Left renal pelvis (tissue), 4 donors: ENCODE measurements at regions not wholly inside any gene's neighbourhood (a gene's known extent, or its start where the extent isn't known, plus 50 kb on each side); places are given as distances from the start of the nearest gene placed in this dataset.

Experiments used
- DNase-seq, 4 donors: peaks; one replicate each; pipeline ENCODE4 v3.0.0-alpha.2; 2013; ENCODE audit warnings: low read depth in 4 of 4, low spot score in 3 of 4

DNA sequence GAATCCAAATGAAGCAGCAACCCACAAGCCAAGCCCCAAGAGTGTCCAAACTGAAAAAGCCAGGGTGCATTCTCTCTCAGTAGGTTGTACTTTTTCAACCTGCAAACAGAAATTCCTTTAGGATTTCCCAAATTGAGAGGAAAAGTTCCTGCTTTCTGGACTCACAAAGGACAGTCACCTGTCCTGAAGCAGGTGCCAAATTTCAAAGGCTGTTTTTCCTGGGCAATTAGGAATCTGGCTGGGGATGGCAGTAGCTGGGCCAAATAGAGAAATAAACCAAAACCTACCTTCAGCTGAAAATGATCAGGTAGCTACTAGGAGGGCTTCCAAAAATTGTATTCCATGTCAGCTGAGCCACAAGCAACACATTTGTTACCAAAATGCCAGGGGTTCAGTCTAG lies 83.1 kb upstream of the TP63 start:
- no peak for DNase-seq

GRCh38 chr3:189551007-189551406 lies 80.2 kb upstream of the TP63 start:
- no peak for DNase-seq

DNA sequence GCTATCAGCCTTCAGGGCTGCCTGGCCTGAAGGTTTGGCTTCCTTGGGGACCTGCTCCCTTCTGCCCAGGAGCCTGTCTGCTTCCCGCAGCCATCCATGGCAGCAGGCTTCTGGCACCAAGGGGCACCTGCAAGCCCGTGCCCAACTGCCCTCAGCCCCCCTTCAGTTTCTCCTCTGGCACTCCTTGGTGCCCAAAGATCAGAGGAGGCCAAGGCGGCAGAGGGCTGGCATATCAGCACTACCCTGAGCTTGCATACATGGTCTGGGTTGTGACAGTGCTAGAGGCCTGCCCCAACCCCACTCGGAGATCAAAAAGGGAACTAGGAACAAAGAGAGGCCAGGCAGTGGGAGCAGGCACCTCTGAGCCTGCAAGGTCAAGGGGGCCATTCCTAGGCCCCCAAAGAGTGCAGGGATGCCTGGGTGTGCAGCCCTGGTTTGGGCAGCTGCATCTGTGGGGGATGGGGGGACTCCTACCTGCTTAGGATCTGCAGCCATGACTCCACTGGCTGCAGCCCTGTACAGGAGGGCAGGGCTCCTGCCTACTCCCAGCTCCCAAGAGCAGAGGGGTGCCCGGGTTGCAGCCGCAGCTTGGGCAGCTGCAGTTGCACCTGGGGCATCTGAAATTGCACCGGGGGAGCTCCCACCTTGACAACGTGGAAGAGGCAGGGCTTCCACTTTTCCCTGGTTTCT lies 76.2 kb upstream of the TP63 start:
- no peak for DNase-seq

GRCh38 chr3:189555558-189555881 lies 75.7 kb upstream of the TP63 start:
- DNase-seq: no peak

DNA sequence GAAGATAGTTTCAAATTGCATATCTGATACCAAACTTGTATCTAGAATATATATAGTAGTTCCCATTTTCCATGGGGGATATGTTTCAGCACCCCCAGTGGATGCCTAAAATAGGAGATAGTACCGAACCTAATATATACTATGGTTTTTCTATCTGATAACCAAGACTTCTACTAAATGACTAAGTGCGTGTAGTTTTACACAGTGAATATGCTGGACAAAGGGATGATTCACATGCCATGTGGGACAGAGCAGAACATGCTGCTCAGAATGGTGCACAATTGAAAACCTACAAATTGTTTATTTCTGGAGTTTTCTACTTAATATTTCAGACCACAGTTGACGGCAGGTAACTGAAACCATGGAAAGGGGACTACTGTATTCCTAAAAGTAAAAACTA lies 73.4 kb upstream of the TP63 start:
- no peak for DNase-seq

GRCh38 chr3:189561256-189561655 lies 69.9 kb upstream of the TP63 start:
- no peak for DNase-seq

DNA sequence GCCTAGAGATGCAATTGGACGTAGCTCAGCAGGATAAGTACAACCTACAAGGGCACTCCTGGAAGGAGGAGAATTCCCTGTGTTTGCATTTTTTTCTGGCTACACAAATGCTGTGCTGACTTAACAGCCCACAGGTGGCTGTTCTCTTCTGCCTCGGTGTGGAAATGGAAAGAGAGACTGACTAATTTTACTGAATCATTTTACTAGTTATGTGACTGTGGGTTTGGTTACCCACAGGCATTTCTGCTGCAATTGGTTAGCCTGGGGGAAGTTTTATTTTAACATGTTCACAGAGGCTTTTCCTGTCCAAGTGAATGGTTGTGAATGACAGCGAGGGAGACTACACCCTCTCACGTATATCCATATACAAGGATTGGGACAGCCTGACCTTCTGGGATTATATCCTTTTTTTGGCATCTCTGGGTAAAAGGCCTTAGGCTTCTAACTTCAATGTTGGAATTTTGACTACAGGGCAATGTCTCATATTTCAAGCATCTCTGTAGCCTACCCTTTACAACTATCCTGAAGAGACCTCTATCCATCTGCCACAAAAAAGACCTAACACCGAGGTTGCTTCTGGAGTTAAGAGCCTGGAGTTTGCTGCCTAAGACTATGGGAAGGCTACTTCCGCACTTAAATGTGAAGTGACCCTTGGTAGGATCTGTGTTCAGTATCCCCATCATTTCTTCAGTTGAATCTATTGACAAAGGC lies 67.2 kb upstream of the TP63 start:
- no peak for DNase-seq

DNA sequence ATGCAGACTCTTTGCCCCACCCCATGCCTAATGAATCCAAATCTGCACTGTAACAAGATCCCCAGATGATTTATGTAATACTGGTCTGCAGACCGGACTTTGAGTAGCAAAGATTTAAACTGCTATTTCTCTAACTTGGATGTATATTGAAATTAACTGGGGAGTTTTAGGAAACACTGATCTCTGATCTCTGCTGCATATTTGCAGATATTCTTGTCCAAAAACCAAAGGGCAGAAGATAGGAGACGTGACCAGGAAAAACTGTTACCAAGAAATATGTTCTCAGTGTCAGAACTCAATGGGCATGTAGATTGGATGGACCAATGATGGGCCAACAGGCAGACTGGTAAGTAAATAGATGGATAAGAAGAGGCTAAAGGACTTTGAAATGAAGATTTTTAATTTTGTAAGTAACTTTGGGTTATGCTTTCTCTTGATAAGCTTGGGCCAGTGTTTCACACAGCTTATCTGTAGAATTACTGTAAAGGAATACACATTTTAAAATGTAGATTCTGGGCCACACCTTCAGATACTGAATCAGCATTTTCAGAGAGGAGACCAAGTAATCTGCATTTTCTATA lies 64.5 kb upstream of the TP63 start:
- no peak for DNase-seq

GRCh38 chr3:189567322-189567721 lies 63.9 kb upstream of the TP63 start:
- no peak for DNase-seq

DNA sequence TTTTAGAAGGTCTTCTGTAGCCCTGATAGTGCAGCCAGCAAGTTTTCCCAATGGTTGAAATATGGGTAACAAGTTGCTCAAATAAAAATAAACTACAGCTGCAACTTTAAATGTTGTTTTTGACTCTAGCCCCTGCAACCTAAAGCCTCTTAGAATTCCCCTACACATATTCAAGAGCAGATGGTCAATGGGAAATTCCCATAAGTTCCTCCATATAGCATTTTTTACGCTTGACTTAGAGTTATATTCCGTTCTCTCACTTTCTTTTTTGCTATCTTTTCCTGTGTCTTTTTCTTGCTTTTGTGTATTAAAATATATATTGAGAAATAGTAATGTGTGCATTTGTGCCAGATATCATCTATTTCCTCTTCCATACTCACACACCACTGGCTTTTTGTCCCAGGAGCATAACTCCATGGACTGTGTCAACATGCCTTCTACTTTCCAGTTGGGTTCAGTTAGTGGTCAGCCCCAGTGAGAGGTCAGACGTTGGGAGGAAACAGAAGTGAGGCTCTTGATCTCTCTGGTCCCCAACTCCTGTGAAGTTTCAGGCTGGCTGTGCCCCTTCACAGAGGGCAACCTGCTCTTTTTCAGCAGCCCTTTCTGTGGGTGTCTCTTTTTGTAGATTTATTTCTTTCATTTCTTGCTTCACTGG lies 63.3 kb upstream of the TP63 start:
- DNase-seq: peak in 1 of 4 donors; percentile 17

DNA sequence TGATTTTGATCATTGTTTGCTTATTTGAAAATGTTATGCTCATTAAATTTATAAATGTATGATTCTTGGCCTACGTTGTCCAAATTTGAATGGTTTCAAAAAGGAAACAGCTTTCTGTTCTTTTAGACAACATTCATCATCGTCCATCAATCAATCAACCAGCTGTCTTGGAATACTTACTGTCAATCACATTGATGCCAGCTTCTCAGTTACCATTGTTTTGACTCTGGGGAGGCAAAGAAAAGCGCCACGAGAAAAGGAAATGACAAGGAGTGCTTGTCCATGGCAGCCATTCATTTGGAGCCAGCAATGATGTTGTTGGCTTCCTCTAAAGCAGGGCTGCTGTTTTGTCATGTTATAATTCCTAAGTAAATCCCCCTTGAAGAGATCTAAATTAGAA lies 62.2 kb upstream of the TP63 start:
- no peak for DNase-seq

DNA sequence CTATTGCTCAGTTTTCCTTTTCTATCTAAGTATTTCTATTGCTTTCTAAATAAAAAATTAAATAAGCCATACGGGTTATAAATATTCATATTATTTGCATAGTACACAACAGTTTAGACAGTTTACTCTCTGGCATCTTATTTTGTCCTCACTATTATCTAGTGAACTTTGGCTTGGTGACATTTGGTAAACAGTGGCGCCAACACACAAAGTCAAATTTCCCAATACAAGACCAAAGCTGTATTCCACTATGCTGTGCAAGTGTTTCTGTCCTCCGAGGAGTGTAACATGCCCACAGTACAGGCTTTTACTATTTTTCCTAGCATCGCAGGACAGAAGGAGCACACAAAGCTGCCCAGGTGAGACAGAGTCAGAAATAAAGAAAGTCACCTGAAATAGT lies 61.7 kb upstream of the TP63 start:
- DNase-seq: no peak

- DNase-seq: no peak
These were observed 60.3 kb upstream of the TP63 start for GRCh38 chr3:189570916-189571315.

DNA sequence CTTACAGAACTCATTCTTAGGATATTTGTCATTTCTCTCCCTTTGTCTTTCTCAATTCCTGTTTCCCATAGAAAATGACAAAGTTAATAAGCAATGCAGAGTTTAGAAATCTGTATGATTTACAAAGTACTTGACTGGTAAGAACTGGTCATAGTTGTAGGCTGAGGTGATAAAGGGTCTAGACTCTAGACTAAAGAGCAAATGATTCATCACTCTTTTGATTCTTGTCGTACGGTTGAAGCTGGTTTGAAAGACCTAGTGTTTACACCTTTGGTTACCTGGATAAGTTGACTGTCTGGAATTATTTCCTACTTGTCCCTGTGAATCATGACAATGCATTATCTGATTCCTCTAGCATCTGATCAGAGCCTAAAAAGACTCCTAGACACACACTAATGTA lies 58.9 kb upstream of the TP63 start:
- DNase-seq: no peak

GRCh38 chr3:189573004-189573403 lies 58.2 kb upstream of the TP63 start:
- DNase-seq: no peak

DNA sequence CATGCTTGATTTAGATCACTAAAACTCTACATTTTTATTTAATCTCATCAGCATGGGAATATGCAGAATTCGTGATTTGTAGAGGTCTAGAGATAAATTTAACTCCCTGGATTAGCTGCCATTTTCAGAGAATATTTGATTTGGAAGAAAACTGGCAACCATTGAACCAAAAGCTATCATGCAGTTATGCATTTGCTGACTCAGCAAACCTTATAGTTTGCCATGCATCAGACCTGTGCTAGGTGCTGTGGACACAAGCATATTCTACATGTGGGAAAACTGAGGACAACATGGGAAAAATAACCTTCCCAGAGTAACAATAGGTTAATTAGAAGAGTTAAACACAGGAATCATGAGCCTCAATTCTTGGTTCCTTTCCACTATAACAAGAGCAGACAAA lies 54.7 kb upstream of the TP63 start:
- DNase-seq: no peak

DNA sequence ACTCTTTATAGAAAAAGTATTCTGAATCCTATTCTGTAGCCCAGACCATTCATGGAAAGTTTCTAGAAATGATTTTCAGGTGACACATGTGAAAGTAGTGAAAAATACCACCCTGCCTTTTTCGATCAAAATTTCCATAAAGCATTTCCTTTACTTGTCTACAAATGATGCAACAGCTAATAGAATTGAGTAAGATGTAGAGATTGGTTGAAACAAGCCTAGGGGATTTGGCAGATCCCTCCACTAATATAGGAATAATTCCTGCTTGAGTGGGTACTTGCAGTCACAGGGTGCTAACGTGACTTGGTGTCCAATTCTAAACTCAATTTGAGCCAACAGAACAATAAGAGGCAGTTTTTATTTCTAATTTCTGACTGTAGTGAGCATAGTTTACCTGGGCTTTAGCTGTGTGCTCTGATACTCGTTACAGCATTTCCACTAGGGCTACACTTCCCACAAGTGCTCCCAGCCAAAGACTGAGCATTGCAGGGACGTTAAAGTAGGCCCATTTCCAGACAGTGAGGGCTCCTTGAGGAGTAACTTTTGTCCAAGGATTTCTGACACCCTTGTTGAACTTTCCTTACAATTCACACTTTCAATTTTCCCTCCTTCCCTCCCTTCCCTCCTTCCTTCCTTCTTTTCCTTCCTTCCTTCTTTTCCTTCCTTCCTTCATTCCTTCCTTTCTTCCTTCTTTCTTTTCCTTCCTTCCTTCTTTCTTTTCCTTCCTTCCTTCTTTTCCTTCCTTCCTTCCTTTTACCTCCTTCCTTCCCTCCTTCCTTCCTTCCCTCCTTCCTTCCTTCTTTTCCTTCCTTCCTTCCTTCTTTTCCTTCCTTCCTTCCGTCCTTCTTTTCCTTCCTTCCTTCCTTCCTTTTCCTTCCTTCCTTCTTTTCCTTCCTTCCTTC lies 53.9 kb upstream of the TP63 start:
- no peak for DNase-seq

- no peak for DNase-seq
These were observed 51.0 kb upstream of the TP63 start for GRCh38 chr3:189580190-189580589.
